ENCODE measurements at regions not wholly inside any gene's neighbourhood (a gene's known extent, or its start where the extent isn't known, plus 50 kb on each side); places are given as distances from the start of the nearest gene placed in this dataset.

GRCh38 chr5:56550227-56550626, 265.1 kb upstream of the MAP3K1 start:
- no peak overlapping the region for H3K4me3 ChIP-seq (replicated peaks in 1 of 2; ENCODE audit: low read depth in 2 of 2, low read length in 2 of 2)
- no peak for TF ChIP-seq CTCF (IDR thresholded peaks at IDR 0.05; ENCODE audit: low read depth, low read length)
- DNase-seq (ENCODE audit: low read depth in 2 of 2): no peak

GRCh38 chr5:56549096-56549886, 266.1 kb upstream of the MAP3K1 start:
- H3K4me3 ChIP-seq (replicated peaks in 1 of 2; ENCODE audit: low read depth in 2 of 2, low read length in 2 of 2): no peak overlapping the region
- TF ChIP-seq CTCF (IDR thresholded peaks at IDR 0.05; ENCODE audit: low read depth, low read length): no peak
- DNase-seq (ENCODE audit: low read depth in 2 of 2): no peak

- H3K4me3 ChIP-seq (replicated peaks in 1 of 2; ENCODE audit: low read depth in 2 of 2, low read length in 2 of 2): no peak overlapping the region
- TF ChIP-seq CTCF (IDR thresholded peaks at IDR 0.05; ENCODE audit: low read depth, low read length): no peak
- no peak for DNase-seq (ENCODE audit: low read depth in 2 of 2)
Measured at GRCh38 chr5:56545016-56545415, 270.3 kb upstream of the MAP3K1 start.

- no peak overlapping the region for H3K4me3 ChIP-seq (replicated peaks in 1 of 2; ENCODE audit: low read depth in 2 of 2, low read length in 2 of 2)
- no peak for TF ChIP-seq CTCF (IDR thresholded peaks at IDR 0.05; ENCODE audit: low read depth, low read length)
- DNase-seq (ENCODE audit: low read depth in 2 of 2): peak in 1 of 2 donors; percentile 31
Measured at GRCh38 chr5:56543441-56544388, 271.6 kb upstream of the MAP3K1 start.

- DNase-seq (ENCODE audit: low read depth in 2 of 2): no peak
- TF ChIP-seq CTCF (IDR thresholded peaks at IDR 0.05; ENCODE audit: low read depth, low read length): no peak
Measured at GRCh38 chr5:56540266-56540665, 275.1 kb upstream of the MAP3K1 start.

GRCh38 chr5:56538580-56538979, 276.8 kb upstream of the MAP3K1 start:
- no peak overlapping the region for H3K4me3 ChIP-seq (replicated peaks in 1 of 2; ENCODE audit: low read depth in 2 of 2, low read length in 2 of 2)
- TF ChIP-seq CTCF (IDR thresholded peaks at IDR 0.05; ENCODE audit: low read depth, low read length): no peak
- DNase-seq (ENCODE audit: low read depth in 2 of 2): no peak

More at GRCh38 chr5:56540266-56540665, 275.1 kb upstream of the MAP3K1 start:
- no peak overlapping the region for H3K4me3 ChIP-seq (replicated peaks in 1 of 2; ENCODE audit: low read depth in 2 of 2, low read length in 2 of 2)
